Omental fat pad (tissue), 3 donors: ENCODE measurements at regions not wholly inside any gene's neighbourhood (a gene's known extent, or its start where the extent isn't known, plus 50 kb on each side); places are given as distances from the start of the nearest gene placed in this dataset.

ENCODE experiments used
- ATAC-seq: fragments of 150-250 bp; one replicate; pipeline ENCODE4 v1.9.1; 2016; ENCODE audit warnings: mild to moderate bottlenecking, moderate library complexity; ENCODE audit not compliant: low FRiP score
- DNase-seq: peaks from one replicate; pipeline ENCODE4 v3.0.0-alpha.2; 2019; ENCODE audit warnings: low spot score
- CTCF ChIP-seq, 3 donors: fragments of 450-650 bp; IDR thresholded peaks; one replicate each; pipeline ENCODE4 v1.5.1; 2016 to 2017; ENCODE audit warnings: antibody characterized with exemption in 3 of 3, mild to moderate bottlenecking in 3 of 3, moderate library complexity in 2 of 3

GRCh38 chr5:2200261-2200950 lies 317.7 kb upstream of the IRX4 start:
- DNase-seq = no peak
- ATAC-seq = no peak
- TF ChIP-seq CTCF (IDR thresholded peaks at IDR 0.05) = no peak

- no peak for DNase-seq
- no peak for ATAC-seq
- TF ChIP-seq CTCF (IDR thresholded peaks at IDR 0.05) = no peak
Measured at GRCh38 chr5:2199697-2200096, 317.0 kb upstream of the IRX4 start.

- no peak for TF ChIP-seq CTCF (IDR thresholded peaks at IDR 0.05)
- ATAC-seq (no peak), DNase-seq (no peak)
Measured at GRCh38 chr5:2196989-2197619, 314.4 kb upstream of the IRX4 start.

DNA sequence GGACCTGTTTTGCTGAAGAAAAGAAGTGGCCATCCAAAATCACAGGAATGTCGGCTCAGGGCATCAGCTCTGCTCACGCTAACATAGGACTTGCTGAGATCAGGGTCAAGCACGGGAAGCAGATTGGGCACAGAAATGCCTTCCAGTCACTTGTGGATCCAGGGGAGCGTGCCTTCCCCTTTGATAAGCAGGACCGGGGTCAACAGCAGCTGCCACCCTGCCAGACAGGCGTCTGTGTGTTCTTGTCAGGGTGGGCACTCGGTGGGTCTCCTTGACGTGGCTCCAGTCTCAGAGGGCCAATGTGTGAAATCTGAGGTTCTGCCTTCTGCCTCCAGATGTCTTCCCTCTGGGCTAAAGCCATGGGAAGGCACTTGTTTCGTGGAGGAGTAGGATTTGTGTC lies 313.7 kb upstream of the IRX4 start:
- DNase-seq (no peak), ATAC-seq (no peak)
- no peak for TF ChIP-seq CTCF (IDR thresholded peaks at IDR 0.05)

DNA sequence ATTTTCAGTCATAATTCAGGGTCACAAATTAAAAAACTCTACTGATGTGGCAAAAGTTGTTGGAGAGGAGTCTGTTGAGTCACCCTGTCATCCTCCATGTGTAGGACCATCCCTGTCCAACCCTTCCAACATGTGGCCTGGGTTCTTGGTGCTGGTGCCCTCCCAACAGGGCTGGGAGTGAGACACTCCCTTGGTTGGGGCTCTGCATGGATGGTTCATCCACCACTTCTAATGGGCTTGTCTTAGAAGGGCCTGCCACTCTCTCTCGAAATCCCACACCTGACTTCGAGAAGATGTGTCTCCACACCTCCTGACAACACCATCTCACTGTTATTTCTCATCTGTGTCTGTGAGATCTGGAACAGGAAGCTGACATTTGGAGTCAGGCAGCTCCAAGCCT lies 312.2 kb upstream of the IRX4 start:
- no peak for DNase-seq
- no peak for ATAC-seq
- TF ChIP-seq CTCF (IDR thresholded peaks at IDR 0.05) = no peak

- TF ChIP-seq CTCF (IDR thresholded peaks at IDR 0.05) = no peak
- DNase-seq (no peak), ATAC-seq (no peak)
Measured at GRCh38 chr5:2194236-2194555, 311.5 kb upstream of the IRX4 start.

- no peak for DNase-seq
- TF ChIP-seq CTCF (IDR thresholded peaks at IDR 0.05) = no peak
- ATAC-seq = no peak
Measured at GRCh38 chr5:2193542-2194235, 311.0 kb upstream of the IRX4 start.
